K562 (cell line): ENCODE measurements at regions not wholly inside any gene's neighbourhood (a gene's known extent, or its start where the extent isn't known, plus 50 kb on each side); places are given as distances from the start of the nearest gene placed in this dataset.

Source experiments
- ATAC-seq: fragments of 200-7000 bp; cut with Tn5 transposase; 3 replicates; pipeline ENCODE4 v1.9.1; 2020; ENCODE audit warnings: moderate library complexity
- BruUV-seq: library from RNA; stranded (reverse); fragments of 400-500 nt; replicated peaks from 2 replicates; lab custom pipeline; 2021; lab: Mats Ljungman, UMichigan
- CTCF ChIA-PET: fragments of 300-600 bp; formaldehyde crosslinking; extraction: SDS; loops from one replicate; lab custom pipeline; 2021; ENCODE audit warnings: low intra/inter-chr PET ratio; lab: Yijun Ruan, JAX
- POLR2A ChIA-PET: fragments of 300-600, 350-650 bp; sonication (Branson Sonifier 250); formaldehyde crosslinking; extraction: SDS; loops from one replicate; lab custom pipeline; 2021; ENCODE audit warnings: antibody characterized with exemption, inconsistent platforms; lab: Yijun Ruan, JAX
- DNase-seq, 4 experiments: peaks; one replicate each; pipeline versions ENCODE4 v3.0.0 to v3.0.0-alpha.2; 2011 to 2018; ENCODE audit warnings: low spot score in 3 of 4, mixed read lengths in 3 of 4; ENCODE audit errors: extremely low read depth in 1 of 4
- FAIRE-seq: peaks from 2 replicates; lab custom pipeline; 2011; peaks lifted over from hg19 to GRCh38; lab: Jason Lieb, UNC
- H2AFZ ChIP-seq: 2 replicates; pipeline ENCODE4 v1.6.0; 2011; ENCODE audit warnings: low read depth, low read length, control low read depth, inconsistent platforms
- H3K27ac ChIP-seq: fragments of 200-600 bp; 3 replicates; pipeline ENCODE4 v1.8.0; 2011; ENCODE audit warnings: low read depth, mild to moderate bottlenecking, control low read depth, inconsistent platforms, low read length, moderate library complexity, mixed read lengths; ENCODE audit errors: extremely low read depth
- H3K27me3 ChIP-seq, 2 experiments: fragments of 300-600 bp in 1 of 2; 2 replicates in 1 of 2; 3 replicates in 1 of 2; pipeline versions ENCODE4 v1.6.0 to v1.8.0; 2011; ENCODE audit warnings: inconsistent platforms in 2 of 2, low read length in 2 of 2, mild to moderate bottlenecking in 1 of 2, mixed read lengths in 1 of 2, moderate library complexity in 1 of 2; ENCODE audit not compliant: control insufficient read depth in 2 of 2, insufficient read depth in 2 of 2
- H3K36me3 ChIP-seq: fragments of 300-600 bp; 3 replicates; pipeline ENCODE4 v1.8.0; 2011; ENCODE audit warnings: mild to moderate bottlenecking, low read length, inconsistent platforms; ENCODE audit not compliant: control insufficient read depth, insufficient read depth
- H3K4me1 ChIP-seq, 2 experiments: fragments of 200-600 bp in 1 of 2; replicated peaks in 1 of 2; 2 replicates in 1 of 2; 3 replicates in 1 of 2; pipeline versions ENCODE4 v1.5.1 to v1.8.0; 2011; ENCODE audit warnings: inconsistent platforms in 2 of 2, low read length in 2 of 2, mild to moderate bottlenecking in 1 of 2, mixed read lengths in 1 of 2, moderate library complexity in 1 of 2; ENCODE audit not compliant: control insufficient read depth in 2 of 2, insufficient read depth in 2 of 2
- H3K4me2 ChIP-seq: 2 replicates; pipeline ENCODE4 v1.6.1; 2011; ENCODE audit warnings: low read length, control low read depth, inconsistent platforms, mixed read lengths; ENCODE audit not compliant: insufficient read depth
- H3K4me3 ChIP-seq: fragments of 200-600 bp; sonication (generic), shearing (Covaris generic); 2 replicates; pipeline ENCODE4 v1.5.1; 2016; ENCODE audit warnings: control low read depth, inconsistent platforms
- H3K79me2 ChIP-seq: fragments of 200-600 bp; 3 replicates; pipeline ENCODE4 v1.8.0; 2011; ENCODE audit warnings: low read length, inconsistent platforms; ENCODE audit not compliant: control insufficient read depth, insufficient read depth
- H3K9ac ChIP-seq, 2 experiments: 2 replicates each; pipeline versions ENCODE4 v1.6.0 to v1.6.1; 2011; ENCODE audit warnings: low read depth in 2 of 2, low read length in 2 of 2, control low read depth in 1 of 2, inconsistent platforms in 1 of 2, mild to moderate bottlenecking in 1 of 2, mixed read lengths in 1 of 2; ENCODE audit not compliant: insufficient read depth in 1 of 2
- H3K9me1 ChIP-seq: one replicate; pipeline ENCODE4 v1.6.0; 2011; ENCODE audit warnings: inconsistent platforms, mild to moderate bottlenecking, low read length, moderate library complexity; ENCODE audit not compliant: control insufficient read depth, insufficient read depth
- H3K9me3 ChIP-seq: replicated peaks from 2 replicates; pipeline ENCODE4 v1.5.1; 2011; ENCODE audit warnings: low read depth, low read length, inconsistent platforms; ENCODE audit not compliant: control insufficient read depth, insufficient read depth
- H4K20me1 ChIP-seq: replicated peaks from 2 replicates; pipeline ENCODE4 v1.6.1; 2011; ENCODE audit warnings: low read length, inconsistent platforms, mixed read lengths; ENCODE audit not compliant: control insufficient read depth, insufficient read depth
- COPS2 ChIP-seq: fragments of 450-650 bp; conservative IDR thresholded peaks from 2 replicates; pipeline ENCODE4 v1.6.1; 2016; ENCODE audit warnings: mild to moderate bottlenecking, moderate library complexity
- HSF4 ChIP-seq: fragments of 250-450 bp; sonication (Bioruptor Pico); IDR thresholded peaks from 2 replicates; pipeline ENCODE4 v2.1.2; 2022; ENCODE audit warnings: mild to moderate bottlenecking, moderate library complexity, borderline replicate concordance
- NBN ChIP-seq: fragments of 450-650 bp; IDR thresholded peaks from 2 replicates; pipeline ENCODE4 v1.6.1; 2016; ENCODE audit warnings: low read depth, mild to moderate bottlenecking
- POLR3A ChIP-seq: IDR thresholded peaks from 2 replicates; pipeline ENCODE4 v1.6.1; 2011; ENCODE audit warnings: borderline replicate concordance, mild to moderate bottlenecking, moderate library complexity; ENCODE audit not compliant: insufficient read length, insufficient read depth; ENCODE audit errors: extremely low read depth
- RBM14 ChIP-seq: fragments of 200-400 bp; formaldehyde crosslinking; IDR thresholded peaks from 2 replicates; pipeline ENCODE4 v1.6.1; 2018; ENCODE audit warnings: low read depth, mild to moderate bottlenecking, low read length, moderate library complexity, borderline replicate concordance; ENCODE audit not compliant: insufficient read depth
- RCOR1 ChIP-seq, 2 experiments: IDR thresholded peaks; 2 replicates each; pipeline ENCODE4 v1.6.1; 2012; ENCODE audit warnings: low read depth in 2 of 2, low read length in 2 of 2, borderline replicate concordance in 1 of 2, improper control_type of control experiment in 1 of 2
- SNRNP70 ChIP-seq: fragments of 200-400 bp; formaldehyde crosslinking; optimal IDR thresholded peaks from 2 replicates; pipeline ENCODE3; 2017; ENCODE audit warnings: low read depth, low read length
- U2AF2 ChIP-seq: fragments of 200-400 bp; formaldehyde crosslinking; optimal IDR thresholded peaks from 2 replicates; pipeline ENCODE3; 2017; ENCODE audit warnings: low read depth, mild to moderate bottlenecking, low read length
- ZNF507 ChIP-seq: conservative IDR thresholded peaks from 2 replicates; pipeline ENCODE4 v1.6.1; 2017; ENCODE audit warnings: missing genetic modification characterization, missing compliant biosample characterization
- WGBS: fragments of 100-300 bp; shearing (Covaris generic); methylation state at CpG from one replicate; pipeline ENCODE4 v1.1.6; 2016; ENCODE audit warnings: low coverage, mixed read lengths; ENCODE audit not compliant: insufficient coverage; ENCODE audit errors: missing lambda C conversion rate; 5-methylcytosine and 5-hydroxymethylcytosine counted together
- in situ Hi-C: fragments of 300-500 bp; cut with MboI; formaldehyde crosslinking; loops from 4 replicates; pipeline ENCODE4 v1.15.0; 2018; ENCODE audit warnings: inconsistent platforms, mixed read lengths
- intact Hi-C: fragments of 100-400 bp; cut with micrococcal nuclease; formaldehyde crosslinking; loops from 2 replicates; pipeline ENCODE4 v1.14.2; 2022
- TF ChIP-seq, protein P1 (sequence below): fragments of 450-650 bp; IDR thresholded peaks from one replicate; pipeline ENCODE4 v1.6.1; 2018; ENCODE audit warnings: mild to moderate bottlenecking, moderate library complexity; ENCODE audit not compliant: partially characterized antibody
- TF ChIP-seq, protein P2 (sequence below): fragments of 450-650 bp; formaldehyde crosslinking; IDR thresholded peaks from 2 replicates; pipeline ENCODE4 v1.4.0; 2020; ENCODE audit warnings: mild to moderate bottlenecking, mixed read lengths

DNA sequence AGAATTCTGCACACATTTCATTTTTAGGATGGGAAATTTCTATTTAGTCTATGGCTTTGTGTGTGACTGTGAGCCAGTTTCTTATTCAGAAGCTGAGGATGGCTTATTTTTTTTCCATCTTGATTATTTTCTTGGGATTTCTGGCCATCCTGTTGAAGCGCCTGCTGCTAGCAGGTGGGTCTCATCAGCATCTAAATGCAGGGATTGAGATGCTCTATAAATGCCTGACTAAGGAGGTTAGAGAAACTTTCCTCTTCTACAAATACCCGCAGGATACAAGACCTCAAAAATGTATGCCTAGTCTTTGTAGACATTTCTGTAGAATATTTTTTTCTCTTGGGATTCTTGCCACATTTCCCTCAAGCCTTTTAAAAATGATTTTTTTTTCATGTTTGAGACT is 138.0 kb upstream of the CCN2 start:
- Histone ChIP-seq H2AFZ (no peak overlapping the region), H3K4me3 (no peak overlapping the region)
- no TSS peak for BruUV-seq
- TF ChIP-seq, protein P1, sequence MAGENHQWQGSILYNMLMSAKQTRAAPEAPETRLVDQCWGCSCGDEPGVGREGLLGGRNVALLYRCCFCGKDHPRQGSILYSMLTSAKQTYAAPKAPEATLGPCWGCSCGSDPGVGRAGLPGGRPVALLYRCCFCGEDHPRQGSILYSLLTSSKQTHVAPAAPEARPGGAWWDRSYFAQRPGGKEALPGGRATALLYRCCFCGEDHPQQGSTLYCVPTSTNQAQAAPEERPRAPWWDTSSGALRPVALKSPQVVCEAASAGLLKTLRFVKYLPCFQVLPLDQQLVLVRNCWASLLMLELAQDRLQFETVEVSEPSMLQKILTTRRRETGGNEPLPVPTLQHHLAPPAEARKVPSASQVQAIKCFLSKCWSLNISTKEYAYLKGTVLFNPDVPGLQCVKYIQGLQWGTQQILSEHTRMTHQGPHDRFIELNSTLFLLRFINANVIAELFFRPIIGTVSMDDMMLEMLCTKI: no peak
- TF ChIP-seq U2AF2 (no peak), ZNF507 (tag) (no peak), COPS2 (no peak), NBN (no peak), POLR3A (no peak), RCOR1 (IDR thresholded peaks at IDR 0.05; ENCODE audit: borderline replicate concordance in 1 of 2, low read depth in 2 of 2, low read length in 2 of 2) (no peak), HSF4 (CRISPR knock-in tag) (no peak), RBM14 (no peak), SNRNP70 (no peak)
- TF ChIP-seq, protein P2, sequence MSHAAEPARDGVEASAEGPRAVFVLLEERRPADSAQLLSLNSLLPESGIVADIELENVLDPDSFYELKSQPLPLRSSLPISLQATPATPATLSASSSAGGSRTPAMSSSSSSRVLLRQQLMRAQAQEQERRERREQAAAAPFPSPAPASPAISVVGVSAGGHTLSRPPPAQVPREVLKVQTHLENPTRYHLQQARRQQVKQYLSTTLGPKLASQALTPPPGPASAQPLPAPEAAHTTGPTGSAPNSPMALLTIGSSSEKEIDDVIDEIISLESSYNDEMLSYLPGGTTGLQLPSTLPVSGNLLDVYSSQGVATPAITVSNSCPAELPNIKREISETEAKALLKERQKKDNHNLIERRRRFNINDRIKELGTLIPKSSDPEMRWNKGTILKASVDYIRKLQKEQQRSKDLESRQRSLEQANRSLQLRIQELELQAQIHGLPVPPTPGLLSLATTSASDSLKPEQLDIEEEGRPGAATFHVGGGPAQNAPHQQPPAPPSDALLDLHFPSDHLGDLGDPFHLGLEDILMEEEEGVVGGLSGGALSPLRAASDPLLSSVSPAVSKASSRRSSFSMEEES (CRISPR knock-in tag): no peak
- TF ChIP-seq, all 486 proteins: peak for 0
- WGBS: 6% methylated on average over 2 of the region's 2 CpGs
- H3K27me3 ChIP-seq: no peaks in the 10 kb centered on the region
- no peaks in the 10 kb centered on the region for H3K4me1 ChIP-seq
- ATAC-seq (no peak), FAIRE-seq (no peak), DNase-seq (no peak)
- ChIA-PET POLR2A (interaction anchor here (0.6 kb wide), 1 partner anchor 424 kb away, joined by 3 read pairs; the partner anchor contains the start of gene STX7), CTCF (no interaction called here)
- no peaks in the 10 kb centered on the region for H3K79me2 ChIP-seq
- H3K27ac ChIP-seq: no peak overlapping the region
- no peaks in the 10 kb centered on the region for H3K9me1 ChIP-seq
- intact Hi-C loops (no loop called here), in situ Hi-C loops (no loop called here)
- H3K4me2 ChIP-seq: no peak overlapping the region
- H3K36me3 ChIP-seq: no peaks in the 10 kb centered on the region
- H3K9me3 ChIP-seq: no peaks in the 10 kb centered on the region
- no peaks in the 10 kb centered on the region for H4K20me1 ChIP-seq
- H3K9ac ChIP-seq: no peak overlapping the region
